ENCODE measurements at regions not wholly inside any gene's neighbourhood (a gene's known extent, or its start where the extent isn't known, plus 50 kb on each side); places are given as distances from the start of the nearest gene placed in this dataset.
"Not testable (repeated sequence)": the region's sequence is repeated elsewhere in the genome, so short reads cannot be mapped to it uniquely, and the experiment has no call there.

- DNase-seq: no peak
Observed at GRCh38 chr19:13681509-13681908, 82.8 kb upstream of the MRI1 start.

GRCh38 chr19:13680708-13681360 lies 83.5 kb upstream of the MRI1 start:
- H3K27ac Mint-ChIP-seq; DNase-seq; H3K36me3 Mint-ChIP-seq (ENCODE audit: low read depth); H3K4me1 Mint-ChIP-seq; H3K4me3 Mint-ChIP-seq: not testable (repeated sequence)
- Mint-ChIP-seq H3K27me3 (ENCODE audit: low read depth, poor library complexity) (peaks cover 26% of the 10 kb centered on the region), H3K9me3 (peaks cover 34% of the 10 kb centered on the region)

More at GRCh38 chr19:13681509-13681908, 82.8 kb upstream of the MRI1 start:
- no peaks in the 10 kb centered on the region for H3K4me1 Mint-ChIP-seq
- no peaks in the 10 kb centered on the region for H3K36me3 Mint-ChIP-seq (ENCODE audit: low read depth)
- no peak overlapping the region for H3K4me3 Mint-ChIP-seq
- H3K9me3 Mint-ChIP-seq: peaks cover 34% of the 10 kb centered on the region
- H3K27ac Mint-ChIP-seq: no peak overlapping the region
- H3K27me3 Mint-ChIP-seq (ENCODE audit: low read depth, poor library complexity): peaks cover 29% of the 10 kb centered on the region
- no peak for TF ChIP-seq CTCF (IDR thresholded peaks at IDR 0.05)

- not testable (repeated sequence) for H3K4me1 Mint-ChIP-seq; DNase-seq; H3K4me3 Mint-ChIP-seq; H3K36me3 Mint-ChIP-seq (ENCODE audit: low read depth); H3K27ac Mint-ChIP-seq
- Mint-ChIP-seq H3K27me3 (ENCODE audit: low read depth, poor library complexity) (peaks cover 21% of the 10 kb centered on the region), H3K9me3 (peaks cover 42% of the 10 kb centered on the region)
Observed at GRCh38 chr19:13676967-13677366, 87.4 kb upstream of the MRI1 start.

- H3K4me3 Mint-ChIP-seq; DNase-seq; H3K36me3 Mint-ChIP-seq (ENCODE audit: low read depth); H3K27ac Mint-ChIP-seq; H3K4me1 Mint-ChIP-seq: not testable (repeated sequence)
- Mint-ChIP-seq H3K27me3 (ENCODE audit: low read depth, poor library complexity) (peaks cover 19% of the 10 kb centered on the region), H3K9me3 (peaks cover 19% of the 10 kb centered on the region)
Observed at GRCh38 chr19:13672480-13673175, 91.7 kb upstream of the MRI1 start.

- H3K27ac Mint-ChIP-seq: no peak overlapping the region
- no peaks in the 10 kb centered on the region for H3K36me3 Mint-ChIP-seq (ENCODE audit: low read depth)
- no peak for TF ChIP-seq CTCF (IDR thresholded peaks at IDR 0.05)
- no peak overlapping the region for H3K4me3 Mint-ChIP-seq
- peaks cover 19% of the 10 kb centered on the region for H3K9me3 Mint-ChIP-seq
- DNase-seq: no peak
- peaks cover 10% of the 10 kb centered on the region for H3K4me1 Mint-ChIP-seq
- peaks cover 27% of the 10 kb centered on the region for H3K27me3 Mint-ChIP-seq (ENCODE audit: low read depth, poor library complexity)
Observed at GRCh38 chr19:13670846-13671245, 93.5 kb upstream of the MRI1 start.

GRCh38 chr19:13669780-13670355 lies 94.5 kb upstream of the MRI1 start:
- peaks cover 15% of the 10 kb centered on the region for H3K4me1 Mint-ChIP-seq
- peaks cover 25% of the 10 kb centered on the region for H3K27me3 Mint-ChIP-seq (ENCODE audit: low read depth, poor library complexity)
- H3K9me3 Mint-ChIP-seq: peaks cover 19% of the 10 kb centered on the region
- H3K27ac Mint-ChIP-seq: no peak overlapping the region
- no peak for DNase-seq
- no peak overlapping the region for H3K4me3 Mint-ChIP-seq
- TF ChIP-seq CTCF (IDR thresholded peaks at IDR 0.05): no peak
- no peaks in the 10 kb centered on the region for H3K36me3 Mint-ChIP-seq (ENCODE audit: low read depth)

- Mint-ChIP-seq H3K4me1 (peaks cover 15% of the 10 kb centered on the region), H3K9me3 (peaks cover 15% of the 10 kb centered on the region), H3K27me3 (ENCODE audit: low read depth, poor library complexity) (peaks cover 22% of the 10 kb centered on the region), H3K36me3 (ENCODE audit: low read depth) (no peaks in the 10 kb centered on the region), H3K27ac (no peak overlapping the region), H3K4me3 (no peak overlapping the region)
- DNase-seq: no peak
- TF ChIP-seq CTCF (IDR thresholded peaks at IDR 0.05): no peak
Observed at GRCh38 chr19:13668964-13669363, 95.4 kb upstream of the MRI1 start.

Data from nephron progenitor cell (in vitro differentiated cells).